OCI-LY7 (cell line): ENCODE measurements at regions not wholly inside any gene's neighbourhood (a gene's known extent, or its start where the extent isn't known, plus 50 kb on each side); places are given as distances from the start of the nearest gene placed in this dataset.

ENCODE experiments used
- BruUV-seq: library from RNA; stranded (reverse); fragments of 400-500 nt; replicated peaks from 2 replicates; lab custom pipeline; 2021; lab: Mats Ljungman, UMichigan
- CTCF ChIA-PET: fragments of 300-600 bp; sonication (Branson Sonifier 250); formaldehyde crosslinking; loops from one replicate; lab custom pipeline; 2022; ENCODE audit warnings: antibody characterized with exemption; ENCODE audit not compliant: unreplicated experiment; lab: Charles Lee
- POLR2A ChIA-PET: fragments of 300-600 bp; sonication (Branson Sonifier 250); formaldehyde crosslinking; loops from one replicate; lab custom pipeline; 2022; ENCODE audit warnings: antibody characterized with exemption; lab: Charles Lee
- DNase-seq: peaks from one replicate; pipeline ENCODE4 v3.0.0-alpha.2; 2015; ENCODE audit warnings: low spot score
- H2AFZ ChIP-seq: fragments of 200-600 bp; sonication (generic), shearing (Covaris generic); 2 replicates; pipeline ENCODE4 v1.6.1; 2014; ENCODE audit warnings: mild to moderate bottlenecking, antibody characterized with exemption, low read length, moderate library complexity
- H3K27ac ChIP-seq: fragments of 200-600 bp; sonication (generic); 2 replicates; pipeline ENCODE4 v1.5.1; 2014; ENCODE audit warnings: mixed run types, low read depth, mild to moderate bottlenecking, moderate library complexity, low read length, inconsistent platforms; ENCODE audit not compliant: poor library complexity, severe bottlenecking
- H3K36me3 ChIP-seq: fragments of 200-600 bp; sonication (generic); 2 replicates; pipeline ENCODE4 v1.6.1; 2014; ENCODE audit warnings: mild to moderate bottlenecking, antibody characterized with exemption, low read length, moderate library complexity, mixed read lengths; ENCODE audit not compliant: insufficient read depth
- H3K4me1 ChIP-seq: fragments of 200-600 bp; sonication (generic); 2 replicates; pipeline ENCODE4 v1.5.1; 2014; ENCODE audit warnings: mild to moderate bottlenecking, low read length; ENCODE audit not compliant: insufficient read depth, poor library complexity, severe bottlenecking
- H3K4me2 ChIP-seq: fragments of 200-600 bp; sonication (generic); 2 replicates; pipeline ENCODE4 v1.6.1; 2014; ENCODE audit warnings: mild to moderate bottlenecking, low read length
- H3K4me3 ChIP-seq: fragments of 200-600 bp; sonication (generic); 2 replicates; pipeline ENCODE4 v1.5.1; 2014; ENCODE audit warnings: mild to moderate bottlenecking, low read depth, low read length; ENCODE audit not compliant: poor library complexity, severe bottlenecking
- H3K79me2 ChIP-seq: fragments of 200-600 bp; sonication (generic); 2 replicates; pipeline ENCODE4 v1.6.1; 2016; ENCODE audit warnings: low read depth, mild to moderate bottlenecking, low read length, moderate library complexity, mixed read lengths; ENCODE audit not compliant: insufficient read depth
- H3K9me2 ChIP-seq: fragments of 200-600 bp; sonication (generic); 2 replicates; pipeline ENCODE4 v1.6.1; 2016; ENCODE audit warnings: mild to moderate bottlenecking, low read length, mixed read lengths; ENCODE audit not compliant: insufficient read depth
- H3K9me3 ChIP-seq: fragments of 200-600 bp; sonication (generic); 2 replicates; pipeline ENCODE4 v1.6.1; 2014; ENCODE audit warnings: mild to moderate bottlenecking, mixed run types, low read length, mixed read lengths
- H4K20me1 ChIP-seq: fragments of 200-600 bp; sonication (generic); 2 replicates; pipeline ENCODE4 v1.6.1; 2014; ENCODE audit warnings: mild to moderate bottlenecking, antibody characterized with exemption, low read length, moderate library complexity, mixed read lengths; ENCODE audit not compliant: insufficient read depth
- EZH2phosphoT487 ChIP-seq: fragments of 200-600 bp; sonication (generic); IDR thresholded peaks from 2 replicates; pipeline ENCODE4 v1.6.1; 2018; ENCODE audit warnings: low read depth, borderline replicate concordance, mild to moderate bottlenecking, mixed run types, antibody characterized with exemption, low read length, moderate library complexity, mixed read lengths
- intact Hi-C: fragments of 100-400 bp; cut with micrococcal nuclease; formaldehyde crosslinking; loops from one replicate; pipeline ENCODE4 v1.10.0; 2022; ENCODE audit not compliant: unreplicated experiment
- TF ChIP-seq, protein P1 (sequence below): fragments of 200-600 bp; sonication (generic); conservative IDR thresholded peaks from 2 replicates; pipeline ENCODE4 v1.5.1; 2014; ENCODE audit warnings: mild to moderate bottlenecking, antibody characterized with exemption, low read length, moderate library complexity, mixed read lengths

DNA sequence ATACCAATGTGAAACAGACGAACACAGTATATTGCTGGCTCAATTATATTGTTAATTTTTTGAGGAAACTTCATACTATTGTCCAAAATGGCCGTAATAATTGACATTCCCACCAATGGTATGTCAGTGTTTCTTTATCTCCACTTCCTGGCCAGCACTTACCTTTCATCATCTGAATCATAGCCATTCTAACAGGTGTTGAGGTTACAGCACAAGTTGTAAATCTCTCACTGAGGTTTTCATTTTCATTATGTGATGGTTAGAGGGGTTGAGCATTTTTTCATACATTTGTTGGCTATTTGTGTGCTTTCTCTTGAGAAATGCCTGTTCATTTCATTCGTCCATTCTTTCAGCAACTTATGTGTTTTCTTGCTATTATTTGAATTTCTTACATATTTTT, 824.0 kb downstream of the UQCRFS1 start:
- H3K4me2 ChIP-seq: no peak overlapping the region
- H3K4me3 ChIP-seq: no peak overlapping the region
- H3K79me2 ChIP-seq: no peaks in the 10 kb centered on the region
- H3K27ac ChIP-seq: peak overlapping the region; percentile 22
- no peaks in the 10 kb centered on the region for H3K36me3 ChIP-seq
- peak overlapping the region; percentile 42; the same call in 1 of the 2 replicates for H2AFZ ChIP-seq
- no peaks in the 10 kb centered on the region for H3K9me2 ChIP-seq
- no peaks in the 10 kb centered on the region for H4K20me1 ChIP-seq
- no TSS peak for BruUV-seq
- ChIA-PET POLR2A (no interaction called here), CTCF (no interaction called here)
- intact Hi-C loops: no loop called here
- peaks cover 26% of the 10 kb centered on the region for H3K4me1 ChIP-seq
- no peak for TF ChIP-seq EZH2phosphoT487
- TF ChIP-seq, protein P1, sequence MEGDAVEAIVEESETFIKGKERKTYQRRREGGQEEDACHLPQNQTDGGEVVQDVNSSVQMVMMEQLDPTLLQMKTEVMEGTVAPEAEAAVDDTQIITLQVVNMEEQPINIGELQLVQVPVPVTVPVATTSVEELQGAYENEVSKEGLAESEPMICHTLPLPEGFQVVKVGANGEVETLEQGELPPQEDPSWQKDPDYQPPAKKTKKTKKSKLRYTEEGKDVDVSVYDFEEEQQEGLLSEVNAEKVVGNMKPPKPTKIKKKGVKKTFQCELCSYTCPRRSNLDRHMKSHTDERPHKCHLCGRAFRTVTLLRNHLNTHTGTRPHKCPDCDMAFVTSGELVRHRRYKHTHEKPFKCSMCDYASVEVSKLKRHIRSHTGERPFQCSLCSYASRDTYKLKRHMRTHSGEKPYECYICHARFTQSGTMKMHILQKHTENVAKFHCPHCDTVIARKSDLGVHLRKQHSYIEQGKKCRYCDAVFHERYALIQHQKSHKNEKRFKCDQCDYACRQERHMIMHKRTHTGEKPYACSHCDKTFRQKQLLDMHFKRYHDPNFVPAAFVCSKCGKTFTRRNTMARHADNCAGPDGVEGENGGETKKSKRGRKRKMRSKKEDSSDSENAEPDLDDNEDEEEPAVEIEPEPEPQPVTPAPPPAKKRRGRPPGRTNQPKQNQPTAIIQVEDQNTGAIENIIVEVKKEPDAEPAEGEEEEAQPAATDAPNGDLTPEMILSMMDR: no peak
- H3K9me3 ChIP-seq: no peaks in the 10 kb centered on the region
- DNase-seq: peak; percentile 33

DNA sequence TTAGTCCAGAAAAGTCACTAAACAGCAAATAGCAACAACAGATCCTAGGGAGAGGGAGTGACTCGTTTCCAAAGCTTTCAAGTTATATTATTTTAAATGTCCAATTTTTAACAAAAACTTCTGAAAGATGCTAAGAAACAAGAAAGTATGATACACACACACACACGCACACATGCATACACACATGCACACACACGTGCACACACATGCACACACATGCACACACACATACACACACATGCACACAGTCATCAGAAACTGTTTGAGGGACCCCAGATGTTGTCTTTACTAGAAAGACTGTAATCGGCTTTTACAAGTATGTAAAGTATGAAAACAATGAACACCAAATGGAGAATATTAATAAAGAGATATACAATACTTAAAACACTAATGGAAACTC, 825.4 kb downstream of the UQCRFS1 start:
- no peak overlapping the region for H3K4me2 ChIP-seq
- H3K36me3 ChIP-seq: no peaks in the 10 kb centered on the region
- H3K4me1 ChIP-seq: peaks cover 17% of the 10 kb centered on the region
- intact Hi-C loops: no loop called here
- H3K79me2 ChIP-seq: no peaks in the 10 kb centered on the region
- no peaks in the 10 kb centered on the region for H4K20me1 ChIP-seq
- no peaks in the 10 kb centered on the region for H3K9me3 ChIP-seq
- H2AFZ ChIP-seq: no peak overlapping the region
- no peaks in the 10 kb centered on the region for H3K9me2 ChIP-seq
- ChIA-PET CTCF (no interaction called here), POLR2A (no interaction called here)
- no TSS peak for BruUV-seq
- H3K4me3 ChIP-seq: no peak overlapping the region
- TF ChIP-seq EZH2phosphoT487: no peak
- TF ChIP-seq, protein P1: no peak
- no peak for DNase-seq
- no peak overlapping the region for H3K27ac ChIP-seq

- H2AFZ ChIP-seq: peak overlapping the region; percentile 69; the same call in 1 of the 2 replicates
- no peak for DNase-seq
- no peaks in the 10 kb centered on the region for H3K36me3 ChIP-seq
- H3K4me2 ChIP-seq: peak overlapping the region; percentile 49; the same call in 1 of the 2 replicates
- H3K9me3 ChIP-seq: no peaks in the 10 kb centered on the region
- no peaks in the 10 kb centered on the region for H3K79me2 ChIP-seq
- no TSS peak for BruUV-seq
- intact Hi-C loops: no loop called here
- H3K4me3 ChIP-seq: no peak overlapping the region
- CTCF ChIA-PET: no interaction called here
- POLR2A ChIA-PET: interaction anchor here (0.5 kb wide), 1 partner anchor 143 kb away, joined by 3 read pairs; no protein-coding TSS in a partner anchor
- H3K9me2 ChIP-seq: no peaks in the 10 kb centered on the region
- H4K20me1 ChIP-seq: no peaks in the 10 kb centered on the region
- H3K4me1 ChIP-seq: peaks cover 17% of the 10 kb centered on the region
- TF ChIP-seq, protein P1: no peak
- TF ChIP-seq EZH2phosphoT487: no peak
- H3K27ac ChIP-seq: peak overlapping the region; percentile 37
These were observed 826.5 kb downstream of the UQCRFS1 start for GRCh38 chr19:28386470-28386869.
